HCT116 (cell line): ENCODE measurements at regions not wholly inside any gene's neighbourhood (a gene's known extent, or its start where the extent isn't known, plus 50 kb on each side); places are given as distances from the start of the nearest gene placed in this dataset.
"Not testable (repeated sequence)": the region's sequence is repeated elsewhere in the genome, so short reads cannot be mapped to it uniquely, and the experiment has no call there.

ENCODE experiments used
- ATAC-seq: fragments of 200-7000 bp; cut with Tn5 transposase; 2 replicates; pipeline ENCODE4 v1.9.1; 2020; ENCODE audit warnings: mild to moderate bottlenecking, moderate library complexity
- BruUV-seq: library from RNA; stranded (reverse); fragments of 400-500 nt; replicated peaks from 2 replicates; lab custom pipeline; 2021; lab: Mats Ljungman, UMichigan
- CTCF ChIA-PET: fragments of 300-600 bp; sonication (Branson Sonifier 250); formaldehyde crosslinking; loops from one replicate; lab custom pipeline; 2021; ENCODE audit warnings: antibody characterized with exemption; lab: Charles Lee
- POLR2A ChIA-PET: fragments of 300-600, 350-600 bp; sonication (Branson Sonifier 250); formaldehyde crosslinking; loops from one replicate; lab custom pipeline; 2021; ENCODE audit warnings: antibody characterized with exemption; lab: Charles Lee
- RAD21 ChIA-PET, 2 experiments: fragments of 300-600 bp; sonication (Branson Sonifier 250); formaldehyde crosslinking; loops; one replicate each; lab custom pipeline; 2023; ENCODE audit warnings: low total read pairs in 2 of 2; ENCODE audit not compliant: uncharacterized antibody in 2 of 2, unreplicated experiment in 2 of 2, low non-redundant PET in 1 of 2; lab: Charles Lee
- DNase-seq: peaks from one replicate; pipeline ENCODE4 v3.0.0-alpha.2; 2010; ENCODE audit warnings: low read depth, low spot score
- H2AFZ ChIP-seq: fragments of 200-600 bp; shearing (Covaris generic), sonication (generic); 2 replicates; pipeline ENCODE4 v1.6.1; 2017; ENCODE audit warnings: low read depth, mixed run types, mixed read lengths, antibody characterized with exemption, low read length; ENCODE audit not compliant: poor library complexity, severe bottlenecking
- H3K27ac ChIP-seq: 2 replicates; pipeline ENCODE4 v1.5.1; 2012; ENCODE audit warnings: low read depth, low read length
- H3K27me3 ChIP-seq: fragments of 200-600 bp; sonication (generic); 2 replicates; pipeline ENCODE4 v1.6.1; 2016; ENCODE audit warnings: mixed run types, low read length, mixed read lengths; ENCODE audit not compliant: insufficient read depth
- H3K36me3 ChIP-seq, 2 experiments: fragments of 200-500 bp in 1 of 2; fragments of 200-600 bp in 1 of 2; sonication (Bioruptor generic) in 1 of 2; sonication (generic) in 1 of 2; 2 replicates each; pipeline versions ENCODE4 v1.5.1 to v1.6.1; 2014 to 2016; ENCODE audit warnings: low read length in 2 of 2, inconsistent platforms in 1 of 2, mixed read lengths in 1 of 2, mixed run types in 1 of 2; ENCODE audit not compliant: insufficient read depth in 2 of 2, control insufficient read depth in 1 of 2
- H3K4me1 ChIP-seq, 2 experiments: fragments of 200-600 bp in 1 of 2; sonication (generic) in 1 of 2; 2 replicates each; pipeline versions ENCODE4 v1.5.1 to v1.6.1; 2012 to 2017; ENCODE audit warnings: low read length in 2 of 2, inconsistent platforms in 1 of 2, mild to moderate bottlenecking in 1 of 2, mixed read lengths in 1 of 2, mixed run types in 1 of 2, moderate library complexity in 1 of 2; ENCODE audit not compliant: insufficient read depth in 2 of 2, control insufficient read depth in 1 of 2
- H3K4me2 ChIP-seq: fragments of 200-600 bp; sonication (generic); 2 replicates; pipeline ENCODE4 v1.6.1; 2017; ENCODE audit warnings: mixed run types, low read length, mixed read lengths
- H3K4me3 ChIP-seq, 2 experiments: fragments of 200-600 bp in 1 of 2; sonication (generic) in 1 of 2; replicated peaks in 1 of 2; 2 replicates each; pipeline ENCODE4 v1.5.1; 2011 to 2016; ENCODE audit warnings: low read length in 2 of 2, control low read depth in 1 of 2, low read depth in 1 of 2, mild to moderate bottlenecking in 1 of 2, mixed read lengths in 1 of 2, mixed run types in 1 of 2
- H3K79me2 ChIP-seq: fragments of 200-600 bp; sonication (generic); 2 replicates; pipeline ENCODE4 v1.6.1; 2017; ENCODE audit warnings: mild to moderate bottlenecking, mixed run types, low read length, moderate library complexity, mixed read lengths; ENCODE audit not compliant: insufficient read depth
- H3K9ac ChIP-seq: fragments of 200-600 bp; sonication (generic); 2 replicates; pipeline ENCODE4 v1.6.1; 2016; ENCODE audit warnings: low read length, mixed read lengths
- H3K9me2 ChIP-seq: fragments of 200-600 bp; sonication (generic), shearing (Covaris generic); 2 replicates; pipeline ENCODE4 v1.6.1; 2017; ENCODE audit warnings: mixed run types, mild to moderate bottlenecking, moderate library complexity; ENCODE audit not compliant: insufficient read depth
- H3K9me3 ChIP-seq, 2 experiments: fragments of 200-500 bp in 1 of 2; fragments of 200-600 bp in 1 of 2; sonication (Bioruptor generic) in 1 of 2; sonication (generic) in 1 of 2; 2 replicates each; pipeline ENCODE4 v1.6.1; 2014 to 2017; ENCODE audit warnings: low read length in 2 of 2, mixed read lengths in 2 of 2, inconsistent platforms in 1 of 2, low read depth in 1 of 2, mild to moderate bottlenecking in 1 of 2, mixed run types in 1 of 2, moderate library complexity in 1 of 2; ENCODE audit not compliant: control insufficient read depth in 1 of 2, insufficient read depth in 1 of 2
- H4K20me1 ChIP-seq: fragments of 200-600 bp; sonication (generic), shearing (Covaris generic); 2 replicates; pipeline ENCODE4 v1.6.1; 2017; ENCODE audit warnings: mixed run types, mild to moderate bottlenecking, moderate library complexity; ENCODE audit not compliant: insufficient read depth
- SIN3A ChIP-seq: IDR thresholded peaks from 2 replicates; pipeline ENCODE4 v1.6.1; 2012; ENCODE audit warnings: low read depth
- intact Hi-C: fragments of 100-400 bp; cut with micrococcal nuclease; formaldehyde crosslinking; loops from 2 replicates; pipeline ENCODE4 v1.10.0; 2022
- TF ChIP-seq, protein P1 (sequence below), 3 experiments: fragments of 200-600 bp in 1 of 3; sonication (generic) in 1 of 3; IDR thresholded peaks in 2 of 3; conservative IDR thresholded peaks in 1 of 3; 2 replicates each; pipeline ENCODE4 v1.5.1; 2012 to 2017; ENCODE audit warnings: low read depth in 2 of 3, low read length in 2 of 3, antibody characterized with exemption in 1 of 3, borderline replicate concordance in 1 of 3, control low read depth in 1 of 3, mild to moderate bottlenecking in 1 of 3, mixed read lengths in 1 of 3, mixed run types in 1 of 3, moderate library complexity in 1 of 3; ENCODE audit not compliant: insufficient read depth in 1 of 3
- TF ChIP-seq, protein P2 (sequence below): IDR thresholded peaks from 2 replicates; pipeline ENCODE4 v1.6.1; 2012; ENCODE audit warnings: low read depth

DNA sequence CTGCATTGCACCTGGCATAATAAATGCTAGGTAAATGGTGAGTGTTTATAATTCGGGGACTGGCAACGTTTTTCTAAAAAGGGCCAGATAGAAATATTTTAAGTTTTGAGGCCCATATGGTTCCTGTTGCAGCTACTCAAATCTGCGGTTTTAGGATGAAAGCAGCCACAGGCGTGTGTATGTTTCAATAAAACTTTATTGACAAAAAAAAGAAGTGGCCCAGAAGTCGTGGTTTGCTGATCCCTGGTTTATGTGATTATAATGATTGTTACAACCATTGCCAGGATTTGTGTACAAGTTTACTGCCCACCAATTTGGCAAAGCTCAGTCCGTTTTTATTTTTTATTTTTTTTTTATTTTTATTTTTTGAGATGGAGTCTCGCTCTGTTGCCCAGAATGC is 536.1 kb downstream of the XYLT1 start (continued):
- TF ChIP-seq, protein P1, sequence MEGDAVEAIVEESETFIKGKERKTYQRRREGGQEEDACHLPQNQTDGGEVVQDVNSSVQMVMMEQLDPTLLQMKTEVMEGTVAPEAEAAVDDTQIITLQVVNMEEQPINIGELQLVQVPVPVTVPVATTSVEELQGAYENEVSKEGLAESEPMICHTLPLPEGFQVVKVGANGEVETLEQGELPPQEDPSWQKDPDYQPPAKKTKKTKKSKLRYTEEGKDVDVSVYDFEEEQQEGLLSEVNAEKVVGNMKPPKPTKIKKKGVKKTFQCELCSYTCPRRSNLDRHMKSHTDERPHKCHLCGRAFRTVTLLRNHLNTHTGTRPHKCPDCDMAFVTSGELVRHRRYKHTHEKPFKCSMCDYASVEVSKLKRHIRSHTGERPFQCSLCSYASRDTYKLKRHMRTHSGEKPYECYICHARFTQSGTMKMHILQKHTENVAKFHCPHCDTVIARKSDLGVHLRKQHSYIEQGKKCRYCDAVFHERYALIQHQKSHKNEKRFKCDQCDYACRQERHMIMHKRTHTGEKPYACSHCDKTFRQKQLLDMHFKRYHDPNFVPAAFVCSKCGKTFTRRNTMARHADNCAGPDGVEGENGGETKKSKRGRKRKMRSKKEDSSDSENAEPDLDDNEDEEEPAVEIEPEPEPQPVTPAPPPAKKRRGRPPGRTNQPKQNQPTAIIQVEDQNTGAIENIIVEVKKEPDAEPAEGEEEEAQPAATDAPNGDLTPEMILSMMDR (IDR thresholded peaks at IDR 0.05 in 2 of 3, conservative IDR thresholded peaks at IDR 0.05 in 1 of 3; ENCODE audit: borderline replicate concordance in 1 of 3, insufficient read depth in 1 of 3, low read depth in 2 of 3, low read length in 2 of 3) = no peak
- TF ChIP-seq, protein P2, sequence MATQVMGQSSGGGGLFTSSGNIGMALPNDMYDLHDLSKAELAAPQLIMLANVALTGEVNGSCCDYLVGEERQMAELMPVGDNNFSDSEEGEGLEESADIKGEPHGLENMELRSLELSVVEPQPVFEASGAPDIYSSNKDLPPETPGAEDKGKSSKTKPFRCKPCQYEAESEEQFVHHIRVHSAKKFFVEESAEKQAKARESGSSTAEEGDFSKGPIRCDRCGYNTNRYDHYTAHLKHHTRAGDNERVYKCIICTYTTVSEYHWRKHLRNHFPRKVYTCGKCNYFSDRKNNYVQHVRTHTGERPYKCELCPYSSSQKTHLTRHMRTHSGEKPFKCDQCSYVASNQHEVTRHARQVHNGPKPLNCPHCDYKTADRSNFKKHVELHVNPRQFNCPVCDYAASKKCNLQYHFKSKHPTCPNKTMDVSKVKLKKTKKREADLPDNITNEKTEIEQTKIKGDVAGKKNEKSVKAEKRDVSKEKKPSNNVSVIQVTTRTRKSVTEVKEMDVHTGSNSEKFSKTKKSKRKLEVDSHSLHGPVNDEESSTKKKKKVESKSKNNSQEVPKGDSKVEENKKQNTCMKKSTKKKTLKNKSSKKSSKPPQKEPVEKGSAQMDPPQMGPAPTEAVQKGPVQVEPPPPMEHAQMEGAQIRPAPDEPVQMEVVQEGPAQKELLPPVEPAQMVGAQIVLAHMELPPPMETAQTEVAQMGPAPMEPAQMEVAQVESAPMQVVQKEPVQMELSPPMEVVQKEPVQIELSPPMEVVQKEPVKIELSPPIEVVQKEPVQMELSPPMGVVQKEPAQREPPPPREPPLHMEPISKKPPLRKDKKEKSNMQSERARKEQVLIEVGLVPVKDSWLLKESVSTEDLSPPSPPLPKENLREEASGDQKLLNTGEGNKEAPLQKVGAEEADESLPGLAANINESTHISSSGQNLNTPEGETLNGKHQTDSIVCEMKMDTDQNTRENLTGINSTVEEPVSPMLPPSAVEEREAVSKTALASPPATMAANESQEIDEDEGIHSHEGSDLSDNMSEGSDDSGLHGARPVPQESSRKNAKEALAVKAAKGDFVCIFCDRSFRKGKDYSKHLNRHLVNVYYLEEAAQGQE = no peak
- no peak for TF ChIP-seq SIN3A
- TF ChIP-seq, all 23 proteins: peak for 0

DNA sequence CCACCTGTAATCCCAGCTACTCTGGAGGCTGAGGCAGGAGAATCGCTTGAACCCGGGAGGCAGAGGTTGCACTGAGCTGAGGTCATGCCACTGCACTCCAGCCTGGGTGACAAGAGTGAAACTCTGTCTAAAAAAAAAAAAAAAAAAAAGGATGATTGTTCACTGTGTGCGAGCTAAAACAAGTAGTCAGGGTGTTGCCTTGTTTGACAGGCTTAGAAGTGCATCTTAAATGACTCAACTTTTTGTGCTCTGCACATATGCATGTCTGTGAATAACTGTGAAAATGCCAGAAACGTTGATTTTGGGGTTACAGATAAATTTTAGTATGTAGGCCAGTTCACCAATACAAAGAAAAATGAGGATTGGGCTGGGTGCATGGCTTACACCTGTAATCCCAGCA is 534.9 kb downstream of the XYLT1 start:
- DNase-seq, H3K4me3 ChIP-seq, H3K4me1 ChIP-seq, H3K27ac ChIP-seq, H3K9ac ChIP-seq, H3K9me2 ChIP-seq, POLR2A ChIA-PET, H3K79me2 ChIP-seq, CTCF ChIA-PET, H3K36me3 ChIP-seq, H3K4me2 ChIP-seq, H3K9me3 ChIP-seq, H2AFZ ChIP-seq, BruUV-seq, RAD21 ChIA-PET, H4K20me1 ChIP-seq, ATAC-seq: not testable (repeated sequence)
- intact Hi-C loops = loop anchor here (5.0 kb wide), 1 partner anchor 44 kb away; no protein-coding TSS in a partner anchor
- peaks cover 30% of the 10 kb centered on the region for H3K27me3 ChIP-seq
